Right cardiac atrium (tissue), 5 donors: ENCODE measurements at regions not wholly inside any gene's neighbourhood (a gene's known extent, or its start where the extent isn't known, plus 50 kb on each side); places are given as distances from the start of the nearest gene placed in this dataset.

Experiments used
- ATAC-seq, 2 donors: fragments of 200-7000 bp; cut with Tn5 transposase; one replicate each; pipeline versions ENCODE4 v1.8.0 to v1.9.1; 2020; ENCODE audit warnings: moderate library complexity in 2 of 2, mild to moderate bottlenecking in 1 of 2
- DNase-seq, 3 donors: peaks; one replicate each; pipeline ENCODE4 v3.0.0-alpha.2; 2020
- H3K27ac ChIP-seq: one replicate; pipeline ENCODE4 v1.5.1; 2013; ENCODE audit warnings: mild to moderate bottlenecking, low read length, control low read depth, moderate library complexity
- H3K27me3 ChIP-seq: one replicate; pipeline ENCODE4 v1.6.1; 2013; ENCODE audit not compliant: control insufficient read depth, insufficient read depth
- H3K4me1 ChIP-seq: one replicate; pipeline ENCODE4 v1.6.1; 2013; ENCODE audit warnings: low read length; ENCODE audit not compliant: control insufficient read depth, insufficient read depth
- H3K4me3 ChIP-seq: one replicate; pipeline ENCODE4 v1.5.1; 2013; ENCODE audit warnings: low read length, control low read depth
- H3K9me3 ChIP-seq: one replicate; pipeline ENCODE4 v1.6.1; 2013; ENCODE audit warnings: low read length; ENCODE audit not compliant: control insufficient read depth
- WGBS: extraction: QIAGEN DNeasy Blood & Tissue Kit; methylation state at CpG from one replicate; pipeline ENCODE4 v1.1.7; 2013; 5-methylcytosine and 5-hydroxymethylcytosine counted together
- intact Hi-C, 4 donors: fragments of 100-400 bp; cut with DNase I; formaldehyde crosslinking; loops; one replicate each; pipeline versions ENCODE4 v1.11.0 to v1.14.0; 2022 to 2023
- donor health status: healthy with polysubstance abuse.
- donor health status: DM: no; HTN: yes; CAD: no.
- donor health status: DM: no; HTN: no; CAD: no.
- donor health status: DM: no; HTN: yes; CAD: no; lungs with severe emphysema.
- donor health status: DM: yes; HTN: yes; CAD: no.

- no peaks in the 10 kb centered on the region for H3K4me1 ChIP-seq
- no peak overlapping the region for H3K4me3 ChIP-seq
- no peaks in the 10 kb centered on the region for H3K27me3 ChIP-seq
- intact Hi-C loops, result no loop called here
- WGBS, result 92% methylated on average over 14 of the region's 14 CpGs
- no peaks in the 10 kb centered on the region for H3K9me3 ChIP-seq
- DNase-seq, result no peak
- H3K27ac ChIP-seq, result no peak overlapping the region
- ATAC-seq, result no peak
Measured at GRCh38 chr11:15300341-15300740, 185.6 kb downstream of the INSC start.

DNA sequence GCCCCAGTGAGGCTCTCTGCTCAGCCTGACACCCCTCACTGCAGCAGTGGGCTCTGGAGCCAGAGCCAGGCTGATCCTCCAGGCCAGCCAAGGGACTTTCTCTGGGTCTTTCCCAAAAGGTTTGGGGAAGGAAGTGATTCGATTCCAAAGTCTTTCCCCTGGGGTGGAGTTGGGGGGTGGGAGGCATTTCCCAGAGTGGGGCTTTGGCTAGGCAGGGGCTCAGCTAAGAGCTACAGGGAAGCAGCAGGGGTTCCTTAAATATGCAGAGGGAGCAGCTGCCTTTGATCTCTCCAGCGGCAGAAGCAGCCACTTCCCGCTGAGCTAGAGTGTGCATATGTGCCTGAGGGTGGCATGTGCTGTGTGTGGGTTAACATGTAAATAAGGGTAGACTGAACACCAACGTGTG is 192.9 kb downstream of the INSC start:
- Histone ChIP-seq H3K4me3 (no peak overlapping the region), H3K4me1 (no peaks in the 10 kb centered on the region), H3K27ac (no peak overlapping the region), H3K9me3 (no peaks in the 10 kb centered on the region), H3K27me3 (no peaks in the 10 kb centered on the region)
- 19% methylated on average over 4 of the region's 4 CpGs for WGBS
- DNase-seq (no peak), ATAC-seq (no peak)
- intact Hi-C loops, result no loop called here

GRCh38 chr11:15308840-15309239 is 194.1 kb downstream of the INSC start:
- no peak for ATAC-seq
- intact Hi-C loops, result no loop called here
- no peak overlapping the region for H3K4me3 ChIP-seq
- no peaks in the 10 kb centered on the region for H3K4me1 ChIP-seq
- DNase-seq, result no peak
- H3K9me3 ChIP-seq, result no peaks in the 10 kb centered on the region
- H3K27ac ChIP-seq, result no peak overlapping the region
- no peaks in the 10 kb centered on the region for H3K27me3 ChIP-seq
- 90% methylated on average over 2 of the region's 2 CpGs for WGBS

DNA sequence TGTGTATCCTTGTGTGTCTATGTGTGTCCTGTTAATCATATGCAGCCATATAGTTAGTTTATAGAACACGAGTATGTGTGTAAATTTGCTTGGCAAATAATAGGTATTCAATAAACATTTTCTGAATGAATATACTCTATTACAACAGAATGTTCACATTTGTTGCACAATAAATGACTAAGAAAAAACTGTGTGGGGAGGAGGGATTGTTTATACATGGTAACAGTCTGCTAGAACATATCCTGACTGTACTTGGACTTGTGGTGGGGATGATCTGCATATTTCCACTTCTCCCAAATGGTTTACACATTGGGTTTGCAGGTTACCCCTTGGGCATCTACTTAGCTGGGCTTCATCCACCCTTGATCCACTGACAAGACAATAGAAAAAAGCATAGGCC is 194.6 kb downstream of the INSC start:
- intact Hi-C loops, result no loop called here
- 92% methylated on average over 1 of the region's 1 CpG for WGBS
- ATAC-seq (no peak), DNase-seq (no peak)
- no peaks in the 10 kb centered on the region for H3K4me1 ChIP-seq
- H3K4me3 ChIP-seq, result no peak overlapping the region
- no peak overlapping the region for H3K27ac ChIP-seq
- H3K27me3 ChIP-seq, result no peaks in the 10 kb centered on the region
- H3K9me3 ChIP-seq, result no peaks in the 10 kb centered on the region

DNA sequence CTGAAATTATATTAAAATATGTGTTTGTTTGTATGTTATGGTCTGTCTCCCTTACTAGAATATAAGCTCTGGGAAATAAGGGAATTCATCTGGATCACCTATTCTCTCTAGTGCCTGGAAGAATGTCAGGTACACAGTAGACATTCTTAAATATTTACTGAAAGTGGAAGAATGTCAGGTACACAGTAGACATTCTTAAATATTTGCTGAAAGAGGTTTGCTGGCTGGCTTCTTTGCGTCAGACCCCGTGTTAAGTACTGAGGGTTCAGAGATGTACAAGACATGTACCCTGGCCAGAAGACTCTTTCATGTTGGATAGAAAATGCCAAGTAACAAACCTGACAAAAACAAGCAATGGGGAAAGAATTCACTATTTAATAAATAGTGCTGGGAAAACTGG is 199.1 kb downstream of the INSC start:
- H3K9me3 ChIP-seq, result no peaks in the 10 kb centered on the region
- no peaks in the 10 kb centered on the region for H3K27me3 ChIP-seq
- ATAC-seq (no peak), DNase-seq (no peak)
- H3K27ac ChIP-seq, result no peak overlapping the region
- WGBS, result 95% methylated on average over 2 of the region's 2 CpGs
- H3K4me1 ChIP-seq, result no peaks in the 10 kb centered on the region
- intact Hi-C loops, result no loop called here
- no peak overlapping the region for H3K4me3 ChIP-seq

DNA sequence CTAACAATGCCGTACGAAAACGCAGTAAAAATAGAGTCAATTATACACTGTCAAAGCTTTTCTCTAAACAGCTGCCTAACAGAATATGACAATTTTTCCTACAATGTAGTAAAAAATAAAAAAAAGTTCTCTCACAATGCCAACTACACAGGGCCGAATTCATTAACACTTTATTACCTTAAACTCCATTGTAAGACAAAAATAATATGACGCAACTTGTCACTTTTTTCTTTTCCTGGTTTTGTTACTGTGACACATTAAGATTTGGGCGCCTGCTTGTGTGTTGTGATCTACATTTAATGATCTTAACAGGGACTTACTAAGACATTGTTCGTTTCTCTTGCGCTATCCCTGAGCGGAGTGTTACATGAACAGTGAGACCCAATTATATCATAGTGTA is 204.1 kb downstream of the INSC start:
- no peak overlapping the region for H3K4me3 ChIP-seq
- no peak overlapping the region for H3K27ac ChIP-seq
- H3K4me1 ChIP-seq, result no peaks in the 10 kb centered on the region
- H3K27me3 ChIP-seq, result no peaks in the 10 kb centered on the region
- intact Hi-C loops, result no loop called here
- no peak for ATAC-seq
- 78% methylated on average over 9 of the region's 9 CpGs for WGBS
- H3K9me3 ChIP-seq, result no peaks in the 10 kb centered on the region
- DNase-seq, result no peak

DNA sequence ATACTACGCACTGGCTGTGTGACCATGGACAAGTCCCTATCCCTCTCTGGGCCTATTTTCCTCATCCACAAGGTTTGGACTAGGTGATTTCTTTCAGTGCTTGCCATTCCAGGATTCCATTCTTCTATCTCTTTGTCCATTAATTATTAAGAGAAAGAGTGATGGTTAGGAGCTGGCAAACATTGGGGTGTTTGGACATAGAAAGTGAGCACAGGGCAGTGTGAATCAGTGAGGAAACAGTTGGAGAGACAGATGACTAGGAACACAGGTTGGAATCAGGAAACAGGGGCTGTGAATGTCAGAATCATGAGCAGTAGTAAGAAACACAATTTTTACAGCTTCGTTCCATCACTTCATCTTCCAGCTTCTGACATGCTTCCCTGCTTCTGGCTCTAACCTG is 211.8 kb downstream of the INSC start:
- Histone ChIP-seq H3K27me3 (no peaks in the 10 kb centered on the region), H3K4me1 (no peaks in the 10 kb centered on the region), H3K9me3 (no peaks in the 10 kb centered on the region), H3K27ac (no peak overlapping the region), H3K4me3 (no peak overlapping the region)
- DNase-seq (no peak), ATAC-seq (no peak)
- intact Hi-C loops, result loop anchor here in 2 of 4 donors (10.0 kb wide), 2 partner anchors 328 to 1288 kb away; no protein-coding TSS in a partner anchor
- 88% methylated on average over 2 of the region's 2 CpGs for WGBS

DNA sequence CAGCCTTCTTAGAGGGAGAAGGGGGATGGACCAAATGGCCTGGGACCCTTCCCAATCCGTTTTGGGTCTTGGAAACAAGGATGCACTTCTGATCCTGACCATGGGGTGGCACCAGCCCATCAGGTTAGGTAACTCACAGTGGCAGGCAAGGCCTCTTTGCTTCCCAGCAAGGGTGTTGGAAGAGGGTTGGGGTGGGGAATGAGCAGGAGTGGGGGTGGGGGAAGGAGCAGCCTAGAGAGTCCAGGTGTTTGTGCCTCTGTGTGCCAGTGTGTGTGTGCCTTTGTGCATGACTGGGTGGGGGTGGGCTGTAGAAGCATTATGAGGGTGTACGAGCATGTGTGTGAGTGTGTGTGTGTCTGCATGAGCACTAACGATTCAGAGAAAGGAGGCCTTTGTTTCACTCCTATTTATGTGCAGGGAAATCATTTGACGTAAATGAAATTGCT is 213.1 kb downstream of the INSC start:
- H3K4me1 ChIP-seq, result no peaks in the 10 kb centered on the region
- H3K27me3 ChIP-seq, result no peaks in the 10 kb centered on the region
- DNase-seq, result peak; percentile 59 to 84 (median 79)
- H3K27ac ChIP-seq, result no peak overlapping the region
- ATAC-seq, result peak; percentile 78 to 81
- intact Hi-C loops, result loop anchor here in 2 of 4 donors (10.0 kb wide), 2 partner anchors 327 to 1287 kb away; no protein-coding TSS in a partner anchor
- H3K9me3 ChIP-seq, result no peaks in the 10 kb centered on the region
- 53% methylated on average over 4 of the region's 4 CpGs for WGBS
- no peak overlapping the region for H3K4me3 ChIP-seq

DNA sequence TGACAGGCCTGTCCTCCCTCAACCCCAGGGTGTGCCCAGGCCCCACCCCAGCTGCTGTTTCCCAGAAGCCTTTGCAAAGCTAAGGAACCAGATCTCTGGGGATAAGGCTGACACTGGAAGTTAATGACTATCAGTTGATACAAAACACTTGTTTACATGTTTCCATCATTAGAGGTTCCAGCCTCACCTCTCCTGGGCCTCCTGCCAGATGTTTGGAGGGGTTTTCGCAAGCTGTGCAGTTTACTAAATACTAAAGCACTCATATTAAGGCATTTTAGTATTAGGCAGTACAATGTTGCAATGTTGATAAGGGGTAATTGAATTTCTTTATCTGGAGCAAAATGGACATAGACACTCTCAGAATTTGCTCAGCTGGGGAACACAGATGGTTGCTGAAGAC is 218.7 kb downstream of the INSC start:
- ATAC-seq (no peak), DNase-seq (no peak)
- Histone ChIP-seq H3K4me3 (no peak overlapping the region), H3K27ac (no peak overlapping the region), H3K9me3 (no peaks in the 10 kb centered on the region), H3K27me3 (no peaks in the 10 kb centered on the region), H3K4me1 (no peaks in the 10 kb centered on the region)
- 69% methylated on average over 1 of the region's 1 CpG for WGBS
- intact Hi-C loops, result no loop called here

- H3K27me3 ChIP-seq, result no peaks in the 10 kb centered on the region
- 81% methylated on average over 3 of the region's 3 CpGs for WGBS
- intact Hi-C loops, result no loop called here
Measured at GRCh38 chr11:15334766-15335165, 220.0 kb downstream of the INSC start.

DNA sequence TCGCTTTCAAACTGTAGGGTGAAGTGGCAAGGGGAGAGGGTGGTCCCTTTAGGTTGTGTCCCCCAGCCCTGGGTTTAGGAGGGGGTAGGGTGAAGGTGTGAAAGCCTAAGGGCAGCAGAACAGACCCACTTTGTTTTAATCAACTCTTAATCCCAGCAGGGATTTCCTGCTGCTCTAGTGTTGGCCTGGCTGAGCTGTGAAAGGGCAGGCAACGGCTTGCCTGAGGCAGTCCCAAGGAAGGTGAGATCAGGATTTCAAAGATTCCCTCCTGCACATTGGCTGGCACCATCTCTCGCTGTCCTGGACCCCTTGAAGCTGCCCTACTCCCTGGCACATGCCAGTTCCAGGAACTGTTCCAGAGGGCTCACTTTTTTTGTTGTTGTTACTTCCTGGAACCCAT is 221.3 kb downstream of the INSC start:
- intact Hi-C loops, result no loop called here
- Histone ChIP-seq H3K27ac (no peak overlapping the region), H3K9me3 (no peaks in the 10 kb centered on the region), H3K4me3 (no peak overlapping the region), H3K27me3 (no peaks in the 10 kb centered on the region), H3K4me1 (no peaks in the 10 kb centered on the region)
- WGBS, result 44% methylated on average over 3 of the region's 3 CpGs
- ATAC-seq, result no peak
- no peak for DNase-seq

More at GRCh38 chr11:15334766-15335165, 220.0 kb downstream of the INSC start:
- DNase-seq (no peak), ATAC-seq (no peak)
- Histone ChIP-seq H3K27ac (no peak overlapping the region), H3K4me3 (no peak overlapping the region), H3K9me3 (no peaks in the 10 kb centered on the region), H3K4me1 (no peaks in the 10 kb centered on the region)

DNA sequence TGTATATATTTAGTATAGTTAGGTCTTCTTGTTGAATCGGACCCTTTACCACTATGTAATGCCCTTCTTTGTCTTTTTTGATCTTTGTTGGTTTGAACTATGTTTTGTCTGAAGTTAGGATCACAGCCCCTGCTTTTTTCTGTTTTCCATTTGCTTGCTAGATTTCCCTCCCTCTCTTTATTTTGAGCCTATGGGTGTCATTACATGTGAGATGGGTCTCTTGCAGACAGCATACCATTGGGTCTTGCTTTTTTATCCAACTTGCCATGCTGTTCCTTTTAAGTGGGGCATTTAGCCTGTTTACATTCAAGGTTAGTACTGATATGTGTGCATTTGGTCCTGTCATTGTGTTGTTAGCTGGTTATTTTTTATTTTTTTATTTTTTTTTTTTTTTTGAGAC is 224.6 kb downstream of the INSC start:
- intact Hi-C loops, result no loop called here
- ATAC-seq (no peak), DNase-seq (no peak)
- Histone ChIP-seq H3K4me1 (no peaks in the 10 kb centered on the region), H3K27me3 (no peaks in the 10 kb centered on the region), H3K9me3 (no peaks in the 10 kb centered on the region), H3K4me3 (no peak overlapping the region), H3K27ac (no peak overlapping the region)
- 98% methylated on average over 1 of the region's 1 CpG for WGBS
